ENCODE measurements at regions not wholly inside any gene's neighbourhood (a gene's known extent, or its start where the extent isn't known, plus 50 kb on each side); places are given as distances from the start of the nearest gene placed in this dataset.

DNA sequence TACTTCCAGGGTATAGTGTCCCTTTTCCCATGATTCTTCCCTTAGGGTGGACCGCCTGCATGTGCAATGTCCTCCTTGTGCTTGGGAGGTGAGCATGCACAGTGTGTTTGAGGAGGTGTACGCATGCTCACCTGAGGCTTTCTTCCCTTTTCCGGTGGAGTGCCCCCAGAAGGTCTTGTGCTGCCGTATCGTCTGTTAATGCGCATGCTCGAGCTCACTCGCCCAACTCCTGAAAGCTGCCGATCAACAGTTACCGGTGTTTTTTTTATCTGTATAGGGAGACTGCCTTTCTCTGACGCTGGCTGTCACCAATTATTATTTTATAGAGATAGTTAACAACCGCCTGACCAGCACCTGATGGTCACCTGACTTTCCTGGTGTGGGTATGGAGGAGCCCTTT is 458.8 kb upstream of the MEX3C start:
- TF ChIP-seq, protein P1, sequence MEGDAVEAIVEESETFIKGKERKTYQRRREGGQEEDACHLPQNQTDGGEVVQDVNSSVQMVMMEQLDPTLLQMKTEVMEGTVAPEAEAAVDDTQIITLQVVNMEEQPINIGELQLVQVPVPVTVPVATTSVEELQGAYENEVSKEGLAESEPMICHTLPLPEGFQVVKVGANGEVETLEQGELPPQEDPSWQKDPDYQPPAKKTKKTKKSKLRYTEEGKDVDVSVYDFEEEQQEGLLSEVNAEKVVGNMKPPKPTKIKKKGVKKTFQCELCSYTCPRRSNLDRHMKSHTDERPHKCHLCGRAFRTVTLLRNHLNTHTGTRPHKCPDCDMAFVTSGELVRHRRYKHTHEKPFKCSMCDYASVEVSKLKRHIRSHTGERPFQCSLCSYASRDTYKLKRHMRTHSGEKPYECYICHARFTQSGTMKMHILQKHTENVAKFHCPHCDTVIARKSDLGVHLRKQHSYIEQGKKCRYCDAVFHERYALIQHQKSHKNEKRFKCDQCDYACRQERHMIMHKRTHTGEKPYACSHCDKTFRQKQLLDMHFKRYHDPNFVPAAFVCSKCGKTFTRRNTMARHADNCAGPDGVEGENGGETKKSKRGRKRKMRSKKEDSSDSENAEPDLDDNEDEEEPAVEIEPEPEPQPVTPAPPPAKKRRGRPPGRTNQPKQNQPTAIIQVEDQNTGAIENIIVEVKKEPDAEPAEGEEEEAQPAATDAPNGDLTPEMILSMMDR (conservative IDR thresholded peaks at IDR 0.05; ENCODE audit: low read depth, low read length), result no peak
- TF ChIP-seq EZH2 (IDR thresholded peaks at IDR 0.05; ENCODE audit: borderline replicate concordance, low read depth, low read length, poor library complexity, severe bottlenecking), result no peak

Data from A673 (cell line).